WI38 (cell line): ENCODE measurements at regions not wholly inside any gene's neighbourhood (a gene's known extent, or its start where the extent isn't known, plus 50 kb on each side); places are given as distances from the start of the nearest gene placed in this dataset.

ENCODE experiments used
- H3K4me3 ChIP-seq: 2 replicates; pipeline ENCODE4 v1.5.1; 2011; ENCODE audit warnings: low read depth, mild to moderate bottlenecking, control low read depth, low read length
- CTCF ChIP-seq: IDR thresholded peaks from 2 replicates; pipeline ENCODE4 v1.5.1; 2012; ENCODE audit warnings: low read depth, mild to moderate bottlenecking, control low read depth, low read length

DNA sequence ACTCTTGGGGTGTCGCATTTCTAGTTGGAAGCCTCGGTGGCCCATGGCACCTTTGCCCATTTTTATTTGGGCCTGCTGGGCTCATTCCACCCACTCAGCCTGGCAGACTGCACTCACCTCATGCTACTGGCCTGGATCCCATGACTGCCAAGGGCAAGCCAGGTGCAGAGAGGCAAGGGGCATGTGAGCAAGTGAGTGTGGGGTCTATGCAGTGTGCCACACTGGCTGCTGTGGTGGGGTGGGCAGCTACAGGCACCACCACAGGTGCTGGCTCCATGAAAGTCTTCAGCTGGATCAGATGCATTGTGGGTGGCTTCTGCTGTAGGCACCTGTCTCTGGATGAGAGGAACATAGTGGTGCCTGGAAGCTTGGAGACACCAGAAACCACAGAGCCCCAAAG is 220.8 kb downstream of the POLR1F start:
- no peak for TF ChIP-seq CTCF
- no peak overlapping the region for H3K4me3 ChIP-seq

DNA sequence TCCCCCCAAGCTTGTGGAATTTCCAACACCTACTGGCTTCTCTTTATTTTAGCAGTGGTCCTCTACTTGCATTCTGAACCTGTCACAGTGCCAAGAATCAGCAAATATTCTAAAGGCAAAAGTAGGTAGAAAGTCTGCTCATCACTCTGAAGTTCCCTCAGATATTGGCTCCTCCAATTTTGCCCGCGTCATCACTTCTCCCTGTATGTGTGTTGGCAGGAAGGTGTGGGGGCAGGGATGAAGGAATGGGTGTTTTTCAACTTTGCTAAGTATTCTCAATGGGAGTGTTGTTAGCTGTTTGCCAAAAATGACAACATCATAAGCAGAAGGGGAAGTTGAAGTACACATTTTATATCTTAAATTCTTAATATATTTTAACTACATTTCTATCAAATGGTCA is 226.2 kb downstream of the POLR1F start:
- no peak overlapping the region for H3K4me3 ChIP-seq
- TF ChIP-seq CTCF = no peak

- no peak overlapping the region for H3K4me3 ChIP-seq
- no peak for TF ChIP-seq CTCF
Measured at GRCh38 chr7:19480383-19480782, 228.5 kb downstream of the POLR1F start.

DNA sequence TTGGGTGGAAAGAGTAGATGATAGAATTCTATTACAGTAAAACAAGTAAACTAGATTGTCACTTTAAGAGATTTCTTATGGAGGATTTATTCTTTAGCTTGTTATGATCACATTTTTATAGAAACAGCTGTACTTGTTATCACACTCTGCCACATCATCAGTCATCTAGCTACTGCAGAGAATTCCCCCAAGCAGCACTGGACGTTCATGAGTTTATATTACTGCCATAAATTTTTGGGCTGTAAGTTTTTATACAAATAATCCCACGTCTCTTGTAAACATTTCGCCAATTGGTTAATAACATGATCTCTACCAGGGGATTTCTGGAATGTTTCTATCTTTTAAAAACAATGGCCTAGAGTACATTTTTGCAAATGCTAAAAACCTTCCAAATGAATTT is 238.8 kb downstream of the POLR1F start:
- no peak for TF ChIP-seq CTCF
- H3K4me3 ChIP-seq = no peak overlapping the region

- H3K4me3 ChIP-seq = no peak overlapping the region
- TF ChIP-seq CTCF = no peak
Measured at GRCh38 chr7:19465861-19466260, 243.0 kb downstream of the POLR1F start.

GRCh38 chr7:19464751-19465150 is 244.1 kb downstream of the POLR1F start:
- no peak for TF ChIP-seq CTCF
- H3K4me3 ChIP-seq = no peak overlapping the region

- H3K4me3 ChIP-seq = no peak overlapping the region
- TF ChIP-seq CTCF = no peak
Measured at GRCh38 chr7:19464241-19464640, 244.6 kb downstream of the POLR1F start.
